ENCODE measurements at regions not wholly inside any gene's neighbourhood (a gene's known extent, or its start where the extent isn't known, plus 50 kb on each side); places are given as distances from the start of the nearest gene placed in this dataset.

- H3K27me3 ChIP-seq (ENCODE audit: control insufficient read depth, insufficient read depth, low read length), result no peaks in the 10 kb centered on the region
- no peaks in the 10 kb centered on the region for H3K9me3 ChIP-seq (ENCODE audit: control insufficient read depth, insufficient read depth, low read depth, low read length)
- H3K36me3 ChIP-seq (ENCODE audit: control insufficient read depth, insufficient read depth, low read length), result no peaks in the 10 kb centered on the region
- no peak overlapping the region for H3K27ac ChIP-seq (ENCODE audit: low read depth, low read length)
- no peak overlapping the region for H3K9ac ChIP-seq (ENCODE audit: low read length)
- H3K4me1 ChIP-seq (ENCODE audit: control insufficient read depth, insufficient read depth, low read length), result no peaks in the 10 kb centered on the region
- no peak overlapping the region for H3K4me3 ChIP-seq (ENCODE audit: low read depth, low read length)
These were observed 2057.9 kb downstream of the PCDH7 start for GRCh38 chr4:32778025-32778424.

GRCh38 chr4:32778938-32779337 lies 2058.8 kb downstream of the PCDH7 start:
- H3K27me3 ChIP-seq (ENCODE audit: control insufficient read depth, insufficient read depth, low read length), result no peaks in the 10 kb centered on the region
- H3K4me1 ChIP-seq (ENCODE audit: control insufficient read depth, insufficient read depth, low read length), result no peaks in the 10 kb centered on the region
- H3K9me3 ChIP-seq (ENCODE audit: control insufficient read depth, insufficient read depth, low read depth, low read length), result no peaks in the 10 kb centered on the region
- H3K9ac ChIP-seq (ENCODE audit: low read length), result no peak overlapping the region
- no peaks in the 10 kb centered on the region for H3K36me3 ChIP-seq (ENCODE audit: control insufficient read depth, insufficient read depth, low read length)
- no peak overlapping the region for H3K4me3 ChIP-seq (ENCODE audit: low read depth, low read length)
- H3K27ac ChIP-seq (ENCODE audit: low read depth, low read length), result no peak overlapping the region

- Histone ChIP-seq H3K27me3 (ENCODE audit: control insufficient read depth, insufficient read depth, low read length) (no peaks in the 10 kb centered on the region), H3K4me3 (ENCODE audit: low read depth, low read length) (no peak overlapping the region), H3K36me3 (ENCODE audit: control insufficient read depth, insufficient read depth, low read length) (no peaks in the 10 kb centered on the region), H3K4me1 (ENCODE audit: control insufficient read depth, insufficient read depth, low read length) (peaks cover 4% of the 10 kb centered on the region), H3K9ac (ENCODE audit: low read length) (no peak overlapping the region), H3K27ac (ENCODE audit: low read depth, low read length) (peak overlapping the region; percentile 60; the same call in 1 of the 2 replicates), H3K9me3 (ENCODE audit: control insufficient read depth, insufficient read depth, low read depth, low read length) (no peaks in the 10 kb centered on the region)
These were observed 2068.9 kb downstream of the PCDH7 start for GRCh38 chr4:32789026-32789608.

GRCh38 chr4:32790803-32791202 lies 2070.6 kb downstream of the PCDH7 start:
- H3K36me3 ChIP-seq (ENCODE audit: control insufficient read depth, insufficient read depth, low read length), result no peaks in the 10 kb centered on the region
- no peaks in the 10 kb centered on the region for H3K27me3 ChIP-seq (ENCODE audit: control insufficient read depth, insufficient read depth, low read length)
- H3K9me3 ChIP-seq (ENCODE audit: control insufficient read depth, insufficient read depth, low read depth, low read length), result no peaks in the 10 kb centered on the region
- no peak overlapping the region for H3K4me3 ChIP-seq (ENCODE audit: low read depth, low read length)
- peaks cover 4% of the 10 kb centered on the region for H3K4me1 ChIP-seq (ENCODE audit: control insufficient read depth, insufficient read depth, low read length)
- no peak overlapping the region for H3K27ac ChIP-seq (ENCODE audit: low read depth, low read length)
- no peak overlapping the region for H3K9ac ChIP-seq (ENCODE audit: low read length)

GRCh38 chr4:32798471-32799159 lies 2078.4 kb downstream of the PCDH7 start:
- no peaks in the 10 kb centered on the region for H3K4me1 ChIP-seq (ENCODE audit: control insufficient read depth, insufficient read depth, low read length)
- H3K36me3 ChIP-seq (ENCODE audit: control insufficient read depth, insufficient read depth, low read length), result no peaks in the 10 kb centered on the region
- H3K27me3 ChIP-seq (ENCODE audit: control insufficient read depth, insufficient read depth, low read length), result no peaks in the 10 kb centered on the region
- H3K4me3 ChIP-seq (ENCODE audit: low read depth, low read length), result no peak overlapping the region
- H3K9me3 ChIP-seq (ENCODE audit: control insufficient read depth, insufficient read depth, low read depth, low read length), result no peaks in the 10 kb centered on the region
- no peak overlapping the region for H3K27ac ChIP-seq (ENCODE audit: low read depth, low read length)
- H3K9ac ChIP-seq (ENCODE audit: low read length), result no peak overlapping the region

GRCh38 chr4:32824336-32824735 lies 2104.2 kb downstream of the PCDH7 start:
- Histone ChIP-seq H3K27ac (ENCODE audit: low read depth, low read length) (no peak overlapping the region), H3K27me3 (ENCODE audit: control insufficient read depth, insufficient read depth, low read length) (no peaks in the 10 kb centered on the region), H3K36me3 (ENCODE audit: control insufficient read depth, insufficient read depth, low read length) (no peaks in the 10 kb centered on the region), H3K4me3 (ENCODE audit: low read depth, low read length) (no peak overlapping the region), H3K9me3 (ENCODE audit: control insufficient read depth, insufficient read depth, low read depth, low read length) (peaks cover 52% of the 10 kb centered on the region), H3K9ac (ENCODE audit: low read length) (no peak overlapping the region), H3K4me1 (ENCODE audit: control insufficient read depth, insufficient read depth, low read length) (no peaks in the 10 kb centered on the region)

GRCh38 chr4:32826169-32826568 lies 2106.0 kb downstream of the PCDH7 start:
- Histone ChIP-seq H3K36me3 (ENCODE audit: control insufficient read depth, insufficient read depth, low read length) (no peaks in the 10 kb centered on the region), H3K4me3 (ENCODE audit: low read depth, low read length) (no peak overlapping the region), H3K4me1 (ENCODE audit: control insufficient read depth, insufficient read depth, low read length) (no peaks in the 10 kb centered on the region), H3K27ac (ENCODE audit: low read depth, low read length) (no peak overlapping the region), H3K9ac (ENCODE audit: low read length) (no peak overlapping the region), H3K27me3 (ENCODE audit: control insufficient read depth, insufficient read depth, low read length) (no peaks in the 10 kb centered on the region), H3K9me3 (ENCODE audit: control insufficient read depth, insufficient read depth, low read depth, low read length) (peaks cover 50% of the 10 kb centered on the region)

GRCh38 chr4:32830160-32830559 lies 2110.0 kb downstream of the PCDH7 start:
- H3K9ac ChIP-seq (ENCODE audit: low read length), result no peak overlapping the region
- no peaks in the 10 kb centered on the region for H3K4me1 ChIP-seq (ENCODE audit: control insufficient read depth, insufficient read depth, low read length)
- H3K9me3 ChIP-seq (ENCODE audit: control insufficient read depth, insufficient read depth, low read depth, low read length), result peaks cover 27% of the 10 kb centered on the region

GRCh38 chr4:32831104-32831503 lies 2110.9 kb downstream of the PCDH7 start:
- Histone ChIP-seq H3K27me3 (ENCODE audit: control insufficient read depth, insufficient read depth, low read length) (no peaks in the 10 kb centered on the region), H3K4me1 (ENCODE audit: control insufficient read depth, insufficient read depth, low read length) (no peaks in the 10 kb centered on the region), H3K4me3 (ENCODE audit: low read depth, low read length) (no peak overlapping the region), H3K36me3 (ENCODE audit: control insufficient read depth, insufficient read depth, low read length) (no peaks in the 10 kb centered on the region), H3K27ac (ENCODE audit: low read depth, low read length) (no peak overlapping the region), H3K9me3 (ENCODE audit: control insufficient read depth, insufficient read depth, low read depth, low read length) (peaks cover 20% of the 10 kb centered on the region), H3K9ac (ENCODE audit: low read length) (no peak overlapping the region)

More at GRCh38 chr4:32830160-32830559, 2110.0 kb downstream of the PCDH7 start:
- H3K36me3 ChIP-seq (ENCODE audit: control insufficient read depth, insufficient read depth, low read length), result no peaks in the 10 kb centered on the region
- no peaks in the 10 kb centered on the region for H3K27me3 ChIP-seq (ENCODE audit: control insufficient read depth, insufficient read depth, low read length)
- no peak overlapping the region for H3K4me3 ChIP-seq (ENCODE audit: low read depth, low read length)
- H3K27ac ChIP-seq (ENCODE audit: low read depth, low read length), result no peak overlapping the region

GRCh38 chr4:32840461-32841189 lies 2120.5 kb downstream of the PCDH7 start:
- H3K27ac ChIP-seq (ENCODE audit: low read depth, low read length), result no peak overlapping the region

GRCh38 chr4:32841217-32841616 lies 2121.0 kb downstream of the PCDH7 start:
- Histone ChIP-seq H3K4me3 (ENCODE audit: low read depth, low read length) (no peak overlapping the region), H3K9me3 (ENCODE audit: control insufficient read depth, insufficient read depth, low read depth, low read length) (no peaks in the 10 kb centered on the region), H3K27ac (ENCODE audit: low read depth, low read length) (no peak overlapping the region), H3K27me3 (ENCODE audit: control insufficient read depth, insufficient read depth, low read length) (no peaks in the 10 kb centered on the region), H3K9ac (ENCODE audit: low read length) (no peak overlapping the region), H3K4me1 (ENCODE audit: control insufficient read depth, insufficient read depth, low read length) (no peaks in the 10 kb centered on the region), H3K36me3 (ENCODE audit: control insufficient read depth, insufficient read depth, low read length) (no peaks in the 10 kb centered on the region)

More at GRCh38 chr4:32840461-32841189, 2120.5 kb downstream of the PCDH7 start:
- Histone ChIP-seq H3K36me3 (ENCODE audit: control insufficient read depth, insufficient read depth, low read length) (no peaks in the 10 kb centered on the region), H3K9me3 (ENCODE audit: control insufficient read depth, insufficient read depth, low read depth, low read length) (no peaks in the 10 kb centered on the region), H3K4me3 (ENCODE audit: low read depth, low read length) (no peak overlapping the region), H3K4me1 (ENCODE audit: control insufficient read depth, insufficient read depth, low read length) (no peaks in the 10 kb centered on the region), H3K27me3 (ENCODE audit: control insufficient read depth, insufficient read depth, low read length) (no peaks in the 10 kb centered on the region), H3K9ac (ENCODE audit: low read length) (no peak overlapping the region)
